ENCODE measurements at regions not wholly inside any gene's neighbourhood (a gene's known extent, or its start where the extent isn't known, plus 50 kb on each side); places are given as distances from the start of the nearest gene placed in this dataset.
"Not testable (repeated sequence)": the region's sequence is repeated elsewhere in the genome, so short reads cannot be mapped to it uniquely, and the experiment has no call there.

- H2AFZ ChIP-seq (ENCODE audit: low read depth, low read length); H3K4me1 ChIP-seq (ENCODE audit: control insufficient read depth, insufficient read depth, low read depth, low read length); H3K23ac ChIP-seq (ENCODE audit: low read length in 2 of 2); H3K79me1 ChIP-seq (replicated peaks; ENCODE audit: low read length, poor library complexity, severe bottlenecking); H3K4ac ChIP-seq (ENCODE audit: low read depth in 1 of 2, low read length in 2 of 2); H2AK5ac ChIP-seq (ENCODE audit: low read length, severe bottlenecking); H3K9ac ChIP-seq (ENCODE audit: low read length); H3K18ac ChIP-seq (ENCODE audit: low read depth in 1 of 2, low read length in 2 of 2); DNase-seq; H3K27me3 ChIP-seq (ENCODE audit: control insufficient read depth in 1 of 2, insufficient read depth in 1 of 2, low read length in 2 of 2); H3K4me3 ChIP-seq (ENCODE audit: insufficient read depth in 1 of 2, low read depth in 1 of 2, low read length in 2 of 2); H2BK5ac ChIP-seq (ENCODE audit: low read depth, low read length, poor library complexity, severe bottlenecking); H4K91ac ChIP-seq (ENCODE audit: low read length); H2BK120ac ChIP-seq (ENCODE audit: low read depth, low read length); H3K14ac ChIP-seq (ENCODE audit: low read length in 2 of 2); H2BK15ac ChIP-seq (ENCODE audit: low read depth, poor library complexity, severe bottlenecking); H3K27ac ChIP-seq (ENCODE audit: low read length, poor library complexity, severe bottlenecking); H2BK12ac ChIP-seq (ENCODE audit: low read length in 2 of 2); H4K8ac ChIP-seq (ENCODE audit: low read length); H3K4me2 ChIP-seq (ENCODE audit: low read length, poor library complexity, severe bottlenecking); H3K36me3 ChIP-seq (ENCODE audit: control insufficient read depth in 1 of 2, insufficient read depth in 2 of 2, low read depth in 1 of 2, low read length in 2 of 2): not testable (repeated sequence)
- H3K9me3 ChIP-seq (ENCODE audit: control insufficient read depth, low read length): peaks cover 16% of the 10 kb centered on the region
These were observed 267.4 kb downstream of the ZWINT start for GRCh38 chr10:56093645-56094044.

GRCh38 chr10:56091872-56092271, 269.2 kb downstream of the ZWINT start:
- Histone ChIP-seq H3K23ac (ENCODE audit: low read length in 2 of 2) (no peak overlapping the region), H3K9me3 (ENCODE audit: control insufficient read depth, low read length) (peaks cover 16% of the 10 kb centered on the region), H3K27me3 (ENCODE audit: control insufficient read depth in 1 of 2, insufficient read depth in 1 of 2, low read length in 2 of 2) (no peaks in the 10 kb centered on the region), H2BK5ac (ENCODE audit: low read depth, low read length, poor library complexity, severe bottlenecking) (no peak overlapping the region), H2BK15ac (ENCODE audit: low read depth, poor library complexity, severe bottlenecking) (no peak overlapping the region), H2BK120ac (ENCODE audit: low read depth, low read length) (no peak overlapping the region), H3K36me3 (ENCODE audit: control insufficient read depth in 1 of 2, insufficient read depth in 2 of 2, low read depth in 1 of 2, low read length in 2 of 2) (no peaks in the 10 kb centered on the region), H3K4me2 (ENCODE audit: low read length, poor library complexity, severe bottlenecking) (no peak overlapping the region), H3K4ac (ENCODE audit: low read depth in 1 of 2, low read length in 2 of 2) (no peak overlapping the region), H3K4me3 (ENCODE audit: insufficient read depth in 1 of 2, low read depth in 1 of 2, low read length in 2 of 2) (no peak overlapping the region), H4K91ac (ENCODE audit: low read length) (no peak overlapping the region), H3K27ac (ENCODE audit: low read length, poor library complexity, severe bottlenecking) (no peak overlapping the region), H4K8ac (ENCODE audit: low read length) (no peak overlapping the region), H3K14ac (ENCODE audit: low read length in 2 of 2) (no peak overlapping the region), H2AFZ (ENCODE audit: low read depth, low read length) (no peak overlapping the region), H3K9ac (ENCODE audit: low read length) (no peak overlapping the region), H3K18ac (ENCODE audit: low read depth in 1 of 2, low read length in 2 of 2) (no peak overlapping the region), H2BK12ac (ENCODE audit: low read length in 2 of 2) (no peak overlapping the region), H3K4me1 (ENCODE audit: control insufficient read depth, insufficient read depth, low read depth, low read length) (no peaks in the 10 kb centered on the region), H3K79me1 (replicated peaks; ENCODE audit: low read length, poor library complexity, severe bottlenecking) (no peaks in the 10 kb centered on the region), H2AK5ac (ENCODE audit: low read length, severe bottlenecking) (no peak overlapping the region)
- no peak for DNase-seq

GRCh38 chr10:56090914-56091540, 270.0 kb downstream of the ZWINT start:
- Histone ChIP-seq H3K4me3 (ENCODE audit: insufficient read depth in 1 of 2, low read depth in 1 of 2, low read length in 2 of 2) (no peak overlapping the region), H3K9me3 (ENCODE audit: control insufficient read depth, low read length) (peaks cover 17% of the 10 kb centered on the region), H4K91ac (ENCODE audit: low read length) (no peak overlapping the region), H3K27me3 (ENCODE audit: control insufficient read depth in 1 of 2, insufficient read depth in 1 of 2, low read length in 2 of 2) (no peaks in the 10 kb centered on the region), H3K9ac (ENCODE audit: low read length) (no peak overlapping the region), H3K14ac (ENCODE audit: low read length in 2 of 2) (no peak overlapping the region), H3K36me3 (ENCODE audit: control insufficient read depth in 1 of 2, insufficient read depth in 2 of 2, low read depth in 1 of 2, low read length in 2 of 2) (no peaks in the 10 kb centered on the region), H3K27ac (ENCODE audit: low read length, poor library complexity, severe bottlenecking) (no peak overlapping the region), H3K4me1 (ENCODE audit: control insufficient read depth, insufficient read depth, low read depth, low read length) (no peaks in the 10 kb centered on the region), H2AK5ac (ENCODE audit: low read length, severe bottlenecking) (no peak overlapping the region), H2BK5ac (ENCODE audit: low read depth, low read length, poor library complexity, severe bottlenecking) (no peak overlapping the region), H3K4ac (ENCODE audit: low read depth in 1 of 2, low read length in 2 of 2) (no peak overlapping the region), H2AFZ (ENCODE audit: low read depth, low read length) (no peak overlapping the region), H3K79me1 (replicated peaks; ENCODE audit: low read length, poor library complexity, severe bottlenecking) (no peaks in the 10 kb centered on the region), H3K23ac (ENCODE audit: low read length in 2 of 2) (no peak overlapping the region), H3K18ac (ENCODE audit: low read depth in 1 of 2, low read length in 2 of 2) (no peak overlapping the region), H3K4me2 (ENCODE audit: low read length, poor library complexity, severe bottlenecking) (no peak overlapping the region), H2BK12ac (ENCODE audit: low read length in 2 of 2) (no peak overlapping the region), H4K8ac (ENCODE audit: low read length) (no peak overlapping the region), H2BK15ac (ENCODE audit: low read depth, poor library complexity, severe bottlenecking) (no peak overlapping the region), H2BK120ac (ENCODE audit: low read depth, low read length) (no peak overlapping the region)
- 55% methylated on average over 2 of the region's 3 CpGs for WGBS
- no peak for DNase-seq

- WGBS: no CpG with 5 or more reads among the region's 1 CpG
- DNase-seq: no peak
- H3K9ac ChIP-seq (ENCODE audit: low read length): no peak overlapping the region
- H2BK15ac ChIP-seq (ENCODE audit: low read depth, poor library complexity, severe bottlenecking): no peak overlapping the region
- no peak overlapping the region for H4K8ac ChIP-seq (ENCODE audit: low read length)
- peaks cover 26% of the 10 kb centered on the region for H3K9me3 ChIP-seq (ENCODE audit: control insufficient read depth, low read length)
- no peak overlapping the region for H3K14ac ChIP-seq (ENCODE audit: low read length in 2 of 2)
- H3K79me1 ChIP-seq (replicated peaks; ENCODE audit: low read length, poor library complexity, severe bottlenecking): no peaks in the 10 kb centered on the region
- no peak overlapping the region for H3K4me2 ChIP-seq (ENCODE audit: low read length, poor library complexity, severe bottlenecking)
- no peak overlapping the region for H3K27ac ChIP-seq (ENCODE audit: low read length, poor library complexity, severe bottlenecking)
- H2BK12ac ChIP-seq (ENCODE audit: low read length in 2 of 2): no peak overlapping the region
- no peak overlapping the region for H2BK5ac ChIP-seq (ENCODE audit: low read depth, low read length, poor library complexity, severe bottlenecking)
- no peak overlapping the region for H3K23ac ChIP-seq (ENCODE audit: low read length in 2 of 2)
- H3K4ac ChIP-seq (ENCODE audit: low read depth in 1 of 2, low read length in 2 of 2): no peak overlapping the region
- no peak overlapping the region for H2AFZ ChIP-seq (ENCODE audit: low read depth, low read length)
- no peaks in the 10 kb centered on the region for H3K4me1 ChIP-seq (ENCODE audit: control insufficient read depth, insufficient read depth, low read depth, low read length)
- no peak overlapping the region for H3K18ac ChIP-seq (ENCODE audit: low read depth in 1 of 2, low read length in 2 of 2)
- no peak overlapping the region for H2AK5ac ChIP-seq (ENCODE audit: low read length, severe bottlenecking)
- H2BK120ac ChIP-seq (ENCODE audit: low read depth, low read length): no peak overlapping the region
- H3K4me3 ChIP-seq (ENCODE audit: insufficient read depth in 1 of 2, low read depth in 1 of 2, low read length in 2 of 2): no peak overlapping the region
- H3K36me3 ChIP-seq (ENCODE audit: control insufficient read depth in 1 of 2, insufficient read depth in 2 of 2, low read depth in 1 of 2, low read length in 2 of 2): no peaks in the 10 kb centered on the region
- no peak overlapping the region for H4K91ac ChIP-seq (ENCODE audit: low read length)
- H3K27me3 ChIP-seq (ENCODE audit: control insufficient read depth in 1 of 2, insufficient read depth in 1 of 2, low read length in 2 of 2): no peaks in the 10 kb centered on the region
These were observed 275.5 kb downstream of the ZWINT start for GRCh38 chr10:56085406-56086122.
